ENCODE measurements at regions not wholly inside any gene's neighbourhood (a gene's known extent, or its start where the extent isn't known, plus 50 kb on each side); places are given as distances from the start of the nearest gene placed in this dataset.

DNA sequence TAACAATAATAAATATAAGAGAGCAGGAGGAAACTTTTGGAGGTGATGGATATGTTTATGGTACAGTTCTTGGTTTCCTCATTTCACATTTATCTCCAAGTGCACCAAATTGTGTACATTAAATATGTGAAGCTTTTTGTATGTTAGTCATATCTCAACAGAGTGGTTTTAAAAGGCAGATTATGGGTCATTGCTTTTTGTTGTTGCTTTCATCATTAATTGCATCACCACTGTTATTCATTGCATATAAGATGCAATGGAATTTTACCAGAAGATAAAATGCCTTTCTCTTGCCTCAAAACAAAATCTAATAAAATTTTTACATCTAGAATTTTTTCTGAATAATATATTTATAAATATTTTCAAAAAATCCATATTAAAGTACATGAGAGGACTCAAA, 1198.9 kb upstream of the GBE1 start:
- Histone ChIP-seq H2AFZ (no peak overlapping the region), H3K79me2 (no peaks in the 10 kb centered on the region), H3K9ac (no peak overlapping the region), H3K4me3 (ENCODE audit: low read depth, low read length) (no peak overlapping the region), H3K9me3 (ENCODE audit: control insufficient read depth, low read length) (no peaks in the 10 kb centered on the region), H3K36me3 (ENCODE audit: control insufficient read depth, insufficient read depth, low read length) (no peaks in the 10 kb centered on the region), H3K4me1 (no peaks in the 10 kb centered on the region), H3K27ac (no peak overlapping the region), H3K27me3 (ENCODE audit: control insufficient read depth, insufficient read depth, low read length) (no peaks in the 10 kb centered on the region), H3K4me2 (ENCODE audit: low read length) (no peak overlapping the region)
- no peak for TF ChIP-seq CTCF (IDR thresholded peaks at IDR 0.05)

- no peak overlapping the region for H3K4me2 ChIP-seq (ENCODE audit: low read length)
- H3K27me3 ChIP-seq (ENCODE audit: control insufficient read depth, insufficient read depth, low read length), result no peaks in the 10 kb centered on the region
- no peak overlapping the region for H3K4me3 ChIP-seq (ENCODE audit: low read depth, low read length)
- no peaks in the 10 kb centered on the region for H3K9me3 ChIP-seq (ENCODE audit: control insufficient read depth, low read length)
- no peaks in the 10 kb centered on the region for H3K4me1 ChIP-seq
- no peaks in the 10 kb centered on the region for H3K79me2 ChIP-seq
- no peak for TF ChIP-seq CTCF (IDR thresholded peaks at IDR 0.05)
- no peak overlapping the region for H3K9ac ChIP-seq
- no peak overlapping the region for H3K27ac ChIP-seq
- no peaks in the 10 kb centered on the region for H3K36me3 ChIP-seq (ENCODE audit: control insufficient read depth, insufficient read depth, low read length)
- no peak overlapping the region for H2AFZ ChIP-seq
Observed at GRCh38 chr3:82957696-82958095, 1196.3 kb upstream of the GBE1 start.

- Histone ChIP-seq H3K4me3 (ENCODE audit: low read depth, low read length) (no peak overlapping the region), H3K36me3 (ENCODE audit: control insufficient read depth, insufficient read depth, low read length) (no peaks in the 10 kb centered on the region), H3K9ac (no peak overlapping the region), H3K4me1 (no peaks in the 10 kb centered on the region), H3K27ac (no peak overlapping the region), H2AFZ (no peak overlapping the region), H3K4me2 (ENCODE audit: low read length) (no peak overlapping the region), H3K9me3 (ENCODE audit: control insufficient read depth, low read length) (no peaks in the 10 kb centered on the region), H3K79me2 (no peaks in the 10 kb centered on the region), H3K27me3 (ENCODE audit: control insufficient read depth, insufficient read depth, low read length) (no peaks in the 10 kb centered on the region)
- TF ChIP-seq CTCF (IDR thresholded peaks at IDR 0.05), result no peak
Observed at GRCh38 chr3:82957079-82957478, 1195.6 kb upstream of the GBE1 start.

DNA sequence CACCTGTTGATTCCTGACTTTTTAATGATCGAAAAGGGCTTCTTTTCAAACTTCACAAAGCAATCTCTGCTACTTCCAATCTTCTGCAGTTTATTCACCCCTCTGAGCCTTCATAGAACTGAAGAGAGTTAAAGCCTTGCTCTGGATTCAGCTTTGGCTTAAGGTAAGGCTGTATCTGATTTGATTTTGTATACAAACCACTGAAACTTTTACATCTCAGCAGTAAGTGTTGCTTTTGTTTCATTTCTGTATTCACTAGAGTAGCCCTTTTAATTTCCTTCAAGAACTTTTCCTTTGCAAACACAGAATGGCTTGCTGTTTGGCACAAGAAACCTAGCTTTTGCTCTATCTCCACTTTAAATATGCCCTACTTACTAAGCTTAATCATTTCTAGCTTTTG, 1193.0 kb upstream of the GBE1 start:
- H3K27ac ChIP-seq, result no peak overlapping the region
- H3K9ac ChIP-seq, result no peak overlapping the region
- no peaks in the 10 kb centered on the region for H3K4me1 ChIP-seq

More for the DNA sequence above, 1193.0 kb upstream of the GBE1 start:
- H3K36me3 ChIP-seq (ENCODE audit: control insufficient read depth, insufficient read depth, low read length), result no peaks in the 10 kb centered on the region
- TF ChIP-seq CTCF (IDR thresholded peaks at IDR 0.05), result no peak
- H3K27me3 ChIP-seq (ENCODE audit: control insufficient read depth, insufficient read depth, low read length), result no peaks in the 10 kb centered on the region
- H2AFZ ChIP-seq, result no peak overlapping the region
- H3K4me3 ChIP-seq (ENCODE audit: low read depth, low read length), result no peak overlapping the region
- H3K79me2 ChIP-seq, result no peaks in the 10 kb centered on the region
- no peak overlapping the region for H3K4me2 ChIP-seq (ENCODE audit: low read length)
- H3K9me3 ChIP-seq (ENCODE audit: control insufficient read depth, low read length), result no peaks in the 10 kb centered on the region
